K562 (cell line): ENCODE measurements at regions not wholly inside any gene's neighbourhood (a gene's known extent, or its start where the extent isn't known, plus 50 kb on each side); places are given as distances from the start of the nearest gene placed in this dataset.

Experiments
- ATAC-seq: fragments of 200-7000 bp; cut with Tn5 transposase; 3 replicates; pipeline ENCODE4 v1.9.1; 2020; ENCODE audit warnings: moderate library complexity
- BruUV-seq: library from RNA; stranded (reverse); fragments of 400-500 nt; replicated peaks from 2 replicates; lab custom pipeline; 2021; lab: Mats Ljungman, UMichigan
- CTCF ChIA-PET: fragments of 300-600 bp; formaldehyde crosslinking; extraction: SDS; loops from one replicate; lab custom pipeline; 2021; ENCODE audit warnings: low intra/inter-chr PET ratio; lab: Yijun Ruan, JAX
- POLR2A ChIA-PET: fragments of 300-600, 350-650 bp; sonication (Branson Sonifier 250); formaldehyde crosslinking; extraction: SDS; loops from one replicate; lab custom pipeline; 2021; ENCODE audit warnings: antibody characterized with exemption, inconsistent platforms; lab: Yijun Ruan, JAX
- DNase-seq, 4 experiments: peaks; one replicate each; pipeline versions ENCODE4 v3.0.0 to v3.0.0-alpha.2; 2011 to 2018; ENCODE audit warnings: low spot score in 3 of 4, mixed read lengths in 3 of 4; ENCODE audit errors: extremely low read depth in 1 of 4
- FAIRE-seq: peaks from 2 replicates; lab custom pipeline; 2011; peaks lifted over from hg19 to GRCh38; lab: Jason Lieb, UNC
- H2AFZ ChIP-seq: 2 replicates; pipeline ENCODE4 v1.6.0; 2011; ENCODE audit warnings: low read depth, low read length, control low read depth, inconsistent platforms
- H3K27ac ChIP-seq: fragments of 200-600 bp; 3 replicates; pipeline ENCODE4 v1.8.0; 2011; ENCODE audit warnings: low read depth, mild to moderate bottlenecking, control low read depth, inconsistent platforms, low read length, moderate library complexity, mixed read lengths; ENCODE audit errors: extremely low read depth
- H3K27me3 ChIP-seq, 2 experiments: fragments of 300-600 bp in 1 of 2; 2 replicates in 1 of 2; 3 replicates in 1 of 2; pipeline versions ENCODE4 v1.6.0 to v1.8.0; 2011; ENCODE audit warnings: inconsistent platforms in 2 of 2, low read length in 2 of 2, mild to moderate bottlenecking in 1 of 2, mixed read lengths in 1 of 2, moderate library complexity in 1 of 2; ENCODE audit not compliant: control insufficient read depth in 2 of 2, insufficient read depth in 2 of 2
- H3K36me3 ChIP-seq: fragments of 300-600 bp; 3 replicates; pipeline ENCODE4 v1.8.0; 2011; ENCODE audit warnings: mild to moderate bottlenecking, low read length, inconsistent platforms; ENCODE audit not compliant: control insufficient read depth, insufficient read depth
- H3K4me1 ChIP-seq, 2 experiments: fragments of 200-600 bp in 1 of 2; replicated peaks in 1 of 2; 2 replicates in 1 of 2; 3 replicates in 1 of 2; pipeline versions ENCODE4 v1.5.1 to v1.8.0; 2011; ENCODE audit warnings: inconsistent platforms in 2 of 2, low read length in 2 of 2, mild to moderate bottlenecking in 1 of 2, mixed read lengths in 1 of 2, moderate library complexity in 1 of 2; ENCODE audit not compliant: control insufficient read depth in 2 of 2, insufficient read depth in 2 of 2
- H3K4me2 ChIP-seq: 2 replicates; pipeline ENCODE4 v1.6.1; 2011; ENCODE audit warnings: low read length, control low read depth, inconsistent platforms, mixed read lengths; ENCODE audit not compliant: insufficient read depth
- H3K4me3 ChIP-seq: fragments of 200-600 bp; sonication (generic), shearing (Covaris generic); 2 replicates; pipeline ENCODE4 v1.5.1; 2016; ENCODE audit warnings: control low read depth, inconsistent platforms
- H3K79me2 ChIP-seq: fragments of 200-600 bp; 3 replicates; pipeline ENCODE4 v1.8.0; 2011; ENCODE audit warnings: low read length, inconsistent platforms; ENCODE audit not compliant: control insufficient read depth, insufficient read depth
- H3K9ac ChIP-seq, 2 experiments: 2 replicates each; pipeline versions ENCODE4 v1.6.0 to v1.6.1; 2011; ENCODE audit warnings: low read depth in 2 of 2, low read length in 2 of 2, control low read depth in 1 of 2, inconsistent platforms in 1 of 2, mild to moderate bottlenecking in 1 of 2, mixed read lengths in 1 of 2; ENCODE audit not compliant: insufficient read depth in 1 of 2
- H3K9me1 ChIP-seq: one replicate; pipeline ENCODE4 v1.6.0; 2011; ENCODE audit warnings: inconsistent platforms, mild to moderate bottlenecking, low read length, moderate library complexity; ENCODE audit not compliant: control insufficient read depth, insufficient read depth
- H3K9me3 ChIP-seq: replicated peaks from 2 replicates; pipeline ENCODE4 v1.5.1; 2011; ENCODE audit warnings: low read depth, low read length, inconsistent platforms; ENCODE audit not compliant: control insufficient read depth, insufficient read depth
- H4K20me1 ChIP-seq: replicated peaks from 2 replicates; pipeline ENCODE4 v1.6.1; 2011; ENCODE audit warnings: low read length, inconsistent platforms, mixed read lengths; ENCODE audit not compliant: control insufficient read depth, insufficient read depth
- BRD4 ChIP-seq: fragments of 200-600 bp; sonication (generic); IDR thresholded peaks from 2 replicates; pipeline ENCODE4 v1.6.1; 2017; ENCODE audit warnings: inconsistent platforms
- CBX8 ChIP-seq: fragments of 200-600 bp; sonication (generic); IDR thresholded peaks from 2 replicates; pipeline ENCODE4 v1.6.1; 2012; ENCODE audit warnings: borderline replicate concordance, mixed run types, low read depth, mild to moderate bottlenecking, moderate library complexity, mixed read lengths, low read length, control low read depth, inconsistent platforms; ENCODE audit not compliant: poor library complexity, severe bottlenecking; ENCODE audit errors: extremely low read depth
- FUS ChIP-seq: fragments of 200-400 bp; formaldehyde crosslinking; optimal IDR thresholded peaks from 2 replicates; pipeline ENCODE3; 2017; ENCODE audit warnings: low read depth, low read length
- GATA2 ChIP-seq: sonication (generic); formaldehyde crosslinking; IDR thresholded peaks from 2 replicates; pipeline ENCODE4 v1.4.0; 2020; ENCODE audit warnings: mild to moderate bottlenecking, missing genetic modification reagents
- GTF2F1 ChIP-seq: IDR thresholded peaks from 2 replicates; pipeline ENCODE4 v1.6.1; 2011; ENCODE audit warnings: low read depth, low read length, improper control_type of control experiment
- MYC ChIP-seq, 2 experiments: fragments of 250-450 bp in 1 of 2; sonication (Bioruptor Pico) in 1 of 2; IDR thresholded peaks; 2 replicates each; pipeline versions ENCODE4 v1.5.1 to v1.6.1; 2012 to 2021; ENCODE audit warnings: low read depth in 2 of 2, borderline replicate concordance in 1 of 2, improper control_type of control experiment in 1 of 2, low read length in 1 of 2, mild to moderate bottlenecking in 1 of 2, moderate library complexity in 1 of 2
- POU5F1 ChIP-seq: fragments of 150-350 bp; IDR thresholded peaks from 2 replicates; pipeline ENCODE4 v1.6.1; 2014; ENCODE audit warnings: borderline replicate concordance, low read length, low read depth, mild to moderate bottlenecking; ENCODE audit not compliant: partially characterized antibody
- RBM14 ChIP-seq: fragments of 200-400 bp; formaldehyde crosslinking; IDR thresholded peaks from 2 replicates; pipeline ENCODE4 v1.6.1; 2018; ENCODE audit warnings: low read depth, mild to moderate bottlenecking, low read length, moderate library complexity, borderline replicate concordance; ENCODE audit not compliant: insufficient read depth
- TRIM28 ChIP-seq: fragments of 450-650 bp; IDR thresholded peaks from 2 replicates; pipeline ENCODE4 v1.6.1; 2017
- ZNF197 ChIP-seq: fragments of 200-800 bp; sonication (Bioruptor generic); IDR thresholded peaks from 2 replicates; pipeline ENCODE4 v1.6.1; 2016; ENCODE audit warnings: low read depth, missing genetic modification characterization, missing compliant biosample characterization
- ZNF253 ChIP-seq: fragments of 250-450 bp; sonication (Bioruptor Pico); conservative IDR thresholded peaks from 2 replicates; pipeline ENCODE4 v1.6.1; 2021; ENCODE audit warnings: mild to moderate bottlenecking
- ZNF696 ChIP-seq: fragments of 250-450 bp; sonication (Bioruptor Pico); conservative IDR thresholded peaks from 2 replicates; pipeline ENCODE4 v1.4.0; 2020; ENCODE audit warnings: mild to moderate bottlenecking, moderate library complexity
- WGBS: fragments of 100-300 bp; shearing (Covaris generic); methylation state at CpG from one replicate; pipeline ENCODE4 v1.1.6; 2016; ENCODE audit warnings: low coverage, mixed read lengths; ENCODE audit not compliant: insufficient coverage; ENCODE audit errors: missing lambda C conversion rate; 5-methylcytosine and 5-hydroxymethylcytosine counted together
- in situ Hi-C: fragments of 300-500 bp; cut with MboI; formaldehyde crosslinking; loops from 4 replicates; pipeline ENCODE4 v1.15.0; 2018; ENCODE audit warnings: inconsistent platforms, mixed read lengths
- intact Hi-C: fragments of 100-400 bp; cut with micrococcal nuclease; formaldehyde crosslinking; loops from 2 replicates; pipeline ENCODE4 v1.14.2; 2022
- TF ChIP-seq, protein P1 (sequence below), 2 experiments: fragments of 450-650 bp in 1 of 2; IDR thresholded peaks; 2 replicates each; pipeline ENCODE4 v1.6.1; 2011 to 2017; ENCODE audit warnings: low read depth in 2 of 2, antibody characterized with exemption in 1 of 2, borderline replicate concordance in 1 of 2, low read length in 1 of 2, mild to moderate bottlenecking in 1 of 2, mixed read lengths in 1 of 2; ENCODE audit not compliant: control insufficient read depth in 1 of 2
- TF ChIP-seq, protein P2 (sequence below), 2 experiments: fragments of 150-350 bp in 1 of 2; IDR thresholded peaks; 2 replicates each; pipeline ENCODE4 v1.6.1; 2012 to 2016; ENCODE audit warnings: low read depth in 2 of 2, low read length in 2 of 2, mild to moderate bottlenecking in 1 of 2, moderate library complexity in 1 of 2

GRCh38 chrX:68938244-68939004 lies 109.6 kb downstream of the EFNB1 start:
- no peak overlapping the region for H3K4me2 ChIP-seq
- no peaks in the 10 kb centered on the region for H3K36me3 ChIP-seq
- DNase-seq (no peak), FAIRE-seq (no peak), ATAC-seq (no peak)
- in situ Hi-C loops (no loop called here), intact Hi-C loops (no loop called here)
- ChIA-PET POLR2A (interaction anchor here (0.7 kb wide), 1 partner anchor 76 kb away, joined by 5 read pairs; no protein-coding TSS in a partner anchor), CTCF (no interaction called here)
- no peak overlapping the region for H3K9ac ChIP-seq
- H3K4me1 ChIP-seq, result no peaks in the 10 kb centered on the region
- WGBS, result 0% methylated on average over 3 of the region's 4 CpGs
- H3K27ac ChIP-seq, result no peak overlapping the region
- H3K4me3 ChIP-seq, result no peak overlapping the region
- H3K9me1 ChIP-seq, result no peaks in the 10 kb centered on the region
- H2AFZ ChIP-seq, result no peak overlapping the region
- no peaks in the 10 kb centered on the region for H3K27me3 ChIP-seq
- no peaks in the 10 kb centered on the region for H3K79me2 ChIP-seq
- no peaks in the 10 kb centered on the region for H3K9me3 ChIP-seq
- BruUV-seq, result no TSS peak
- no peaks in the 10 kb centered on the region for H4K20me1 ChIP-seq
- TF ChIP-seq ZNF696, result no peak
- TF ChIP-seq TRIM28, result no peak
- no peak for TF ChIP-seq RBM14
- no peak for TF ChIP-seq GTF2F1
- TF ChIP-seq FUS, result no peak
- TF ChIP-seq, protein P1, sequence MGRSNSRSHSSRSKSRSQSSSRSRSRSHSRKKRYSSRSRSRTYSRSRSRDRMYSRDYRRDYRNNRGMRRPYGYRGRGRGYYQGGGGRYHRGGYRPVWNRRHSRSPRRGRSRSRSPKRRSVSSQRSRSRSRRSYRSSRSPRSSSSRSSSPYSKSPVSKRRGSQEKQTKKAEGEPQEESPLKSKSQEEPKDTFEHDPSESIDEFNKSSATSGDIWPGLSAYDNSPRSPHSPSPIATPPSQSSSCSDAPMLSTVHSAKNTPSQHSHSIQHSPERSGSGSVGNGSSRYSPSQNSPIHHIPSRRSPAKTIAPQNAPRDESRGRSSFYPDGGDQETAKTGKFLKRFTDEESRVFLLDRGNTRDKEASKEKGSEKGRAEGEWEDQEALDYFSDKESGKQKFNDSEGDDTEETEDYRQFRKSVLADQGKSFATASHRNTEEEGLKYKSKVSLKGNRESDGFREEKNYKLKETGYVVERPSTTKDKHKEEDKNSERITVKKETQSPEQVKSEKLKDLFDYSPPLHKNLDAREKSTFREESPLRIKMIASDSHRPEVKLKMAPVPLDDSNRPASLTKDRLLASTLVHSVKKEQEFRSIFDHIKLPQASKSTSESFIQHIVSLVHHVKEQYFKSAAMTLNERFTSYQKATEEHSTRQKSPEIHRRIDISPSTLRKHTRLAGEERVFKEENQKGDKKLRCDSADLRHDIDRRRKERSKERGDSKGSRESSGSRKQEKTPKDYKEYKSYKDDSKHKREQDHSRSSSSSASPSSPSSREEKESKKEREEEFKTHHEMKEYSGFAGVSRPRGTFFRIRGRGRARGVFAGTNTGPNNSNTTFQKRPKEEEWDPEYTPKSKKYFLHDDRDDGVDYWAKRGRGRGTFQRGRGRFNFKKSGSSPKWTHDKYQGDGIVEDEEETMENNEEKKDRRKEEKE (IDR thresholded peaks at IDR 0.05; ENCODE audit: borderline replicate concordance in 1 of 2, control insufficient read depth in 1 of 2, low read depth in 2 of 2, low read length in 1 of 2), result no peak
- TF ChIP-seq BRD4, result no peak
- TF ChIP-seq CBX8, result no peak
- TF ChIP-seq ZNF253 (CRISPR knock-in tag), result no peak
- TF ChIP-seq GATA2 (CRISPR knock-in tag), result no peak
- no peak for TF ChIP-seq ZNF197
- no peak for TF ChIP-seq MYC (IDR thresholded peaks at IDR 0.05; ENCODE audit: low read depth, low read length)
- TF ChIP-seq MYC (CRISPR knock-in tag; IDR thresholded peaks at IDR 0.05; ENCODE audit: borderline replicate concordance, low read depth), result no peak
- TF ChIP-seq, protein P2, sequence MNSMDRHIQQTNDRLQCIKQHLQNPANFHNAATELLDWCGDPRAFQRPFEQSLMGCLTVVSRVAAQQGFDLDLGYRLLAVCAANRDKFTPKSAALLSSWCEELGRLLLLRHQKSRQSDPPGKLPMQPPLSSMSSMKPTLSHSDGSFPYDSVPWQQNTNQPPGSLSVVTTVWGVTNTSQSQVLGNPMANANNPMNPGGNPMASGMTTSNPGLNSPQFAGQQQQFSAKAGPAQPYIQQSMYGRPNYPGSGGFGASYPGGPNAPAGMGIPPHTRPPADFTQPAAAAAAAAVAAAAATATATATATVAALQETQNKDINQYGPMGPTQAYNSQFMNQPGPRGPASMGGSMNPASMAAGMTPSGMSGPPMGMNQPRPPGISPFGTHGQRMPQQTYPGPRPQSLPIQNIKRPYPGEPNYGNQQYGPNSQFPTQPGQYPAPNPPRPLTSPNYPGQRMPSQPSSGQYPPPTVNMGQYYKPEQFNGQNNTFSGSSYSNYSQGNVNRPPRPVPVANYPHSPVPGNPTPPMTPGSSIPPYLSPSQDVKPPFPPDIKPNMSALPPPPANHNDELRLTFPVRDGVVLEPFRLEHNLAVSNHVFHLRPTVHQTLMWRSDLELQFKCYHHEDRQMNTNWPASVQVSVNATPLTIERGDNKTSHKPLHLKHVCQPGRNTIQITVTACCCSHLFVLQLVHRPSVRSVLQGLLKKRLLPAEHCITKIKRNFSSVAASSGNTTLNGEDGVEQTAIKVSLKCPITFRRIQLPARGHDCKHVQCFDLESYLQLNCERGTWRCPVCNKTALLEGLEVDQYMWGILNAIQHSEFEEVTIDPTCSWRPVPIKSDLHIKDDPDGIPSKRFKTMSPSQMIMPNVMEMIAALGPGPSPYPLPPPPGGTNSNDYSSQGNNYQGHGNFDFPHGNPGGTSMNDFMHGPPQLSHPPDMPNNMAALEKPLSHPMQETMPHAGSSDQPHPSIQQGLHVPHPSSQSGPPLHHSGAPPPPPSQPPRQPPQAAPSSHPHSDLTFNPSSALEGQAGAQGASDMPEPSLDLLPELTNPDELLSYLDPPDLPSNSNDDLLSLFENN (IDR thresholded peaks at IDR 0.05; ENCODE audit: low read depth in 2 of 2, low read length in 2 of 2), result no peak
- TF ChIP-seq POU5F1, result no peak
